Activated T-cell treated with anti-CD3 and anti-CD28 coated beads, Interleukin-2, amount 50 U/mL, for 24 hours (primary cell): ENCODE measurements at regions not wholly inside any gene's neighbourhood (a gene's known extent, or its start where the extent isn't known, plus 50 kb on each side); places are given as distances from the start of the nearest gene placed in this dataset.

Source experiments
- DNase-seq: peaks from one replicate; pipeline ENCODE4 v3.0.0-alpha.2; 2020
- H3K27ac Mint-ChIP-seq: 2 replicates; pipeline ENCODE4 v1.8.0; 2020; ENCODE audit warnings: mild to moderate bottlenecking, mixed read lengths
- H3K27me3 Mint-ChIP-seq: 2 replicates; pipeline ENCODE4 v1.8.0; 2020; ENCODE audit warnings: mixed read lengths
- H3K36me3 Mint-ChIP-seq: 2 replicates; pipeline ENCODE4 v1.8.0; 2020; ENCODE audit warnings: low read depth, mixed read lengths
- H3K4me1 Mint-ChIP-seq: 2 replicates; pipeline ENCODE4 v1.8.0; 2020; ENCODE audit warnings: low read depth, mixed read lengths
- H3K4me3 Mint-ChIP-seq: 2 replicates; pipeline ENCODE4 v1.8.0; 2020; ENCODE audit warnings: mild to moderate bottlenecking, moderate library complexity, mixed read lengths
- H3K9me3 Mint-ChIP-seq: 2 replicates; pipeline ENCODE4 v1.8.0; 2020; ENCODE audit warnings: mixed read lengths

DNA sequence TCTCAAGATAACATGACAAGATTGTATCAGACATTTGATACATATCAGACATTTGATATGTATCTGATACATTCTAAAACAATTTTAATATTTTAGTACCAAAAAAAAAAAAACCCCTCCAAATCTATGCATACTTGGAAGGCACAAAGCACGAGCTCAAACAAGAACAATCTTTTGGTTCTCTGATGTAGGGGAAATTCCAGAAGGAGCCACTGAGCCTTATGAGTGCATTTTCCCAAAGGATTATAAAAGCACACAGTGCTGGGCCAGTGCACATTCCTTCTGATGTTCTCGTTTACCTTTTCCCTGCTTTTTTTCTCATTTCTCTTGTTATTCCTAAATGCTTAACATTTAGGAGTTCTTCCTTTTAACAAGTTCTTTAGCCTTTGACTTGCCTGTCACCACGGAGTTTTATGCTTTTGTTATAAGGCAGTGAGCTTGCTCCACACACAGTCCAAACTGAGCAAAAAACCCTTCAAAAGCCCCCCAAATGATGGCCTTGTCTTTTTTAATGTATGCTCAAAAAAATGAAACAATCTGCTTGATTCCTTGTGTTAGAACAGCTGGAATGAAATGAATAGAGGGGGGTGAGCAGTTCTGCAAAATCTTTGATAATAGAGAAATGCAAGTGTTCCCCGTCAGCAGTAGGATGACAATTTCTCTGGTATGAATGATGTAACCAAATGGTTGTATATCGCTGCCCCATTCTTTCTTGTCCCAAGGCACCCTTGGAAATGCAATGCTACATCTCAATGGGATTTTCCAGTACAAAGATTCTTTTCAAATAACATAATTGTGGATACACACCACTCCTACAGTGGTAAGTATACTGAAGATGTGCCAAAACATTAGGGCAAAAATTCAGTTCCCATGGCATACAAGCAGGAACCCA, 597.2 kb upstream of the ZEB2 start:
- Mint-ChIP-seq H3K27ac (no peak overlapping the region), H3K4me1 (no peaks in the 10 kb centered on the region), H3K4me3 (no peak overlapping the region), H3K9me3 (no peaks in the 10 kb centered on the region), H3K27me3 (no peaks in the 10 kb centered on the region), H3K36me3 (no peaks in the 10 kb centered on the region)
- no peak for DNase-seq

DNA sequence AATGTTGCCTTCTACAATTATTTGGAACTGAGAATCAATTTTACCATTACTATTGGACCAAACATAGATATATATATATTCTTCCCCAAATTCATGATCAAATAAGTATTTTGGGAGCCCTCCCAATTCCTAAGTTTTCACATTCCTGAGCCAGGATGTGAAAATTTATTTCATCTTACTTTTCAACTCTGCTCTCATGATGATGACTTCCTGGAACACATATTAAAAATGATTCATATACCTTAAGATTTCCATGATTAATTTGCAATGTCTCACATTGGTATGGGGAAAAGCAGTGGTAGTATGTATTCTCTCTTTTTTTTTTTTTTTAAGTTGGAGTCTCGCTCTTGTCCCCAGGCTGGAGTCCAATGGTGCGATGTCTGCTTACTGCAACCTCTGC, 596.1 kb upstream of the ZEB2 start:
- H3K9me3 Mint-ChIP-seq: no peaks in the 10 kb centered on the region

DNA sequence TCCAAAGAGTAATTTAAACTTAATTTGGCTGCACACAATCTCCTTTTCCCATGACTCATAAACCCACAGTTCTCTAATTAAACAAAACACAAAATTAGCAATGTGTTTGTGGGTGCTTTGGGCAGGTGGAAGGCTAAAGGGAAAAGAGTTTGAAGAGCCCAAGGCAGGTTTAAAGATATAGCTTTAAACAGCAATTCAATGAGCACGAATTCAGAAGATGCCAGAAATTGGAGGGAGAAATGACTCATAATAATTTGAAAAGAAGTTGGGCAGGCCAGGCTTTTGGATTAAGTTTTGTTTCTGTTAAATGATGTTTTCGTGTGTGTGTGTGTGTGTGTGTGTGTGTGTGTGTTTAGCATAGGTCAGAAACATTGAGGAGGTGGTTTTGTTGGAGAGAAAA, 594.8 kb upstream of the ZEB2 start:
- no peaks in the 10 kb centered on the region for H3K4me1 Mint-ChIP-seq

More for the DNA sequence above, 596.1 kb upstream of the ZEB2 start:
- no peak for DNase-seq
- Mint-ChIP-seq H3K27me3 (no peaks in the 10 kb centered on the region), H3K4me1 (no peaks in the 10 kb centered on the region), H3K27ac (no peak overlapping the region), H3K36me3 (no peaks in the 10 kb centered on the region), H3K4me3 (no peak overlapping the region)

DNA sequence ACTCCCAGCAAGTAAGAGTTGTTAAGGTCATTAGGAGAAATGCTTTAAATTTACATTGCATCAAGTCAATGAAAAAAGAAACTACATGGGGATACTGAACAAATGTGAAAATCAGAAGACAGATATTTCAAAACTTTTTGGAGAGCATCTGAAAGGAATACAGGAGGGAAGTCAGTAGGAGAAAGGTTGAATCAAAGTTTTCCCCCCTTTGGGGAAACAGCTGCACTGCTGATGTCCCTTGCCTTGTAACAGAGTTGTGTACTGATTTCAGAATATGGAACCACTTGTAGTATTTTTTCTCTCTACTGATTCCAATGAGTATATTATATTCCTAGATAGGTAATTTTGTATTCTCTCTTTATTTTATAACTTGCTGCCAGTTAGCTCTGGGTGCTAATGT, 592.5 kb upstream of the ZEB2 start:
- no peak for DNase-seq
- Mint-ChIP-seq H3K27ac (no peak overlapping the region), H3K4me3 (no peak overlapping the region), H3K27me3 (no peaks in the 10 kb centered on the region), H3K9me3 (no peaks in the 10 kb centered on the region), H3K4me1 (no peaks in the 10 kb centered on the region), H3K36me3 (no peaks in the 10 kb centered on the region)

More for the DNA sequence above, 594.8 kb upstream of the ZEB2 start:
- DNase-seq: no peak
- Mint-ChIP-seq H3K4me3 (no peak overlapping the region), H3K27me3 (no peaks in the 10 kb centered on the region), H3K9me3 (no peaks in the 10 kb centered on the region), H3K36me3 (no peaks in the 10 kb centered on the region), H3K27ac (no peak overlapping the region)

DNA sequence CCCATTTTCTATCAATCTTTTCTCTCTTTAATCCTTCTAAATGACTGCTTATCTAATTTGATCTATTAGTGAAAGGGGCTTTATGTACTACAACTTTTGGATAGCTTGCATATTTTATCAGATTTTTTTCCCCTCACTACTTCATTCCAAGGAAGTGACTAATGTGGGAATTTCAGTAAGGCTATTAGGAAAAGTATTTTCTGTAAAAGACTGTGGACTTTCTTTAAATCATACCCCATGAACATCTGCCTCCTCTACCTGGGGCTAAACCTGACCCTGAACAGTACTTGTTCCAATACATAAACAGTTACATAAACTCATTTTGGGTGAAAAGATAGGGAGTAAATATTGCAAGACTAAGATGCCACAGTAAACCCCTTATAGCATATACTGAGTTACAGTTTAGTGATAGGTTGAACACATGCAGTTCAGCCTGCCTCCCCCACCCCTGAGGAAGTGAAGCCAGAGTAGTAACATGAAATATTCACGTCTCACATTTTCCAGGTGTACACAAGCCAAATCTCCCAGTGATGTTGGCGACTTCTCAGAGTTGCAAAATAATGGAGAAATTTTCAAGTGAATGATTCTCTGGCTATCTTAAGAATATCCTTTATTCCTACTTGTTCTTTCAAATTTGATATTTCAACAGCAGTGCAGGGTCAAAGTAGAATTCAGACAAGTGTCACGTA, 590.9 kb upstream of the ZEB2 start:
- no peak overlapping the region for H3K27ac Mint-ChIP-seq
- H3K9me3 Mint-ChIP-seq: no peaks in the 10 kb centered on the region
- H3K4me1 Mint-ChIP-seq: no peaks in the 10 kb centered on the region
- H3K27me3 Mint-ChIP-seq: no peaks in the 10 kb centered on the region
- H3K36me3 Mint-ChIP-seq: no peaks in the 10 kb centered on the region
- DNase-seq: no peak
- H3K4me3 Mint-ChIP-seq: no peak overlapping the region

DNA sequence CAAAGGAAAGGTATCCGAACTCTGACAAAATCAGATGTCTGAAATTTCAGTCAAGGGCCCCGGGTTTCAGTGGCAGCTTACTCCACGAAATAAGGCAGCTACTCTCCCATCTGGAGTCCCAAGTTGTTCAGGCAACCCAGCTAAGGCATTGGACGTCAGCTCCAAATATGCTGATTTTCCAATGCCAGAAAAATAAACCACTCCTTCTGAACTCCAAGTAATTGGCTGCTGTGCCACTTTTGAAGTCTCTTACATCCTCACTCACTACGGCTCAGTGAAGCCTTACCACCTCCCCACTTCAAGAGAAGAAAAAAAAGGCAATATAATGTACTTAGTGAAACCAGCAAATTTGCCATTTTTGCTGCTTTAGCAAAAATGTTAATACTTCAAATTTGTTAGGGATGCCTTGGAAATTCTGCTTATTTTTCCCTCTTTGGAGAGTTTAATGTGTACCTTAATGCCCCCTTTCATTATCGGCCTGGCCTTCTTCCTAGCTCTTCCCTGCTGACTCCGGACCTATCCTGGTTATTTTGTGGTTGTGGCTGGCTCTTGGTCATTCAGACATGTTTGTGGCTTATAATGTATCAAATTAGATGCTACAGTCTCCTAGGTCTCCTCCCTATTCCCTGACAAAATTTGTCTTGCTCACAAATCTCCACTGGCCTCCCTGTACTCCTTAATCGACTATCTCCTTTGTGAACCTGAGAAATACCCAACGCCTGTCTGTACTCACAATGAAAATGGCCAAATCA, 589.2 kb upstream of the ZEB2 start:
- H3K4me3 Mint-ChIP-seq: no peak overlapping the region
- H3K9me3 Mint-ChIP-seq: no peaks in the 10 kb centered on the region
- H3K27me3 Mint-ChIP-seq: no peaks in the 10 kb centered on the region
- no peaks in the 10 kb centered on the region for H3K4me1 Mint-ChIP-seq
- H3K27ac Mint-ChIP-seq: no peak overlapping the region
- no peaks in the 10 kb centered on the region for H3K36me3 Mint-ChIP-seq
- DNase-seq: no peak

DNA sequence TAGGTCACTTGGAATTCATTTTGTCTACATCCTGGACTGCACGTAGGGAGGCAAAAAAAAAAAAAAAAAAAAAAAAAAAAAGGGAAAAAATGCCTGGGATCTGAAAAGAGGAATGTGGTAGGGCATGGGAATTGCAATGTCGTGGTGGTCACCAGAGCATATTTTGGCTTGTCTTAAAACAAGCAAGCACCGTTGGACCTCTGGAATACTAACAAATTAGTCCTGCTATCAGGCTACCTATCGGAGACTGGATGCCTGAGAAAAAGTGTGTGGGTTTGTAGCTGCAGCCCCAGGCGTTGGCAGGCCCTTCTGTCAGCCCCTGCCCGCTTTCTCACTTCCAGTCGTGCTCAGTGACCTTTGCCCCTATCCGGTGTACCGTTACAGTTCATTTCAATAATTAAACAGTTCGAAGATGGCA, 588.5 kb upstream of the ZEB2 start:
- Mint-ChIP-seq H3K4me1 (no peaks in the 10 kb centered on the region), H3K9me3 (no peaks in the 10 kb centered on the region), H3K36me3 (no peaks in the 10 kb centered on the region), H3K4me3 (no peak overlapping the region), H3K27ac (no peak overlapping the region), H3K27me3 (no peaks in the 10 kb centered on the region)
- no peak for DNase-seq

DNA sequence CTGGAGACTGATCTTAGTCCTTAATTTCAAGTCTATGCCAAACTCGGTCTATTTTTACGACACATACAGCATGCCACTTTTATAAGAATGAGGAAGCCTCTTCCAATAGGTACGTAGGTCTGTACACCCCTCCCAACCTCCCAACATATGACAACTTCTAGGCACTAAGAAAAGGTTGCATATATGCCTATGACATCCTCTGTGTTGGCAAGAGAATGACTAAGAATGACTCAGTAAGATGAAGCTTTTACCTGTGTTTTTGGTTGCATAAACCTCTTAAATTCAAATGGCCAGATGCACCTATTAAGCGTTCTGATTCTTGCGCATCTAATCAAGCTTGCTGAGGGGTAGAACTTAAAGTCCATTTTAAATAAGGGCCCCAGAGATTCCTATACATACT, 586.4 kb upstream of the ZEB2 start:
- H3K4me1 Mint-ChIP-seq: no peaks in the 10 kb centered on the region
- H3K9me3 Mint-ChIP-seq: no peaks in the 10 kb centered on the region
- no peaks in the 10 kb centered on the region for H3K36me3 Mint-ChIP-seq
- no peak overlapping the region for H3K27ac Mint-ChIP-seq
- no peaks in the 10 kb centered on the region for H3K27me3 Mint-ChIP-seq
- H3K4me3 Mint-ChIP-seq: no peak overlapping the region
- no peak for DNase-seq

DNA sequence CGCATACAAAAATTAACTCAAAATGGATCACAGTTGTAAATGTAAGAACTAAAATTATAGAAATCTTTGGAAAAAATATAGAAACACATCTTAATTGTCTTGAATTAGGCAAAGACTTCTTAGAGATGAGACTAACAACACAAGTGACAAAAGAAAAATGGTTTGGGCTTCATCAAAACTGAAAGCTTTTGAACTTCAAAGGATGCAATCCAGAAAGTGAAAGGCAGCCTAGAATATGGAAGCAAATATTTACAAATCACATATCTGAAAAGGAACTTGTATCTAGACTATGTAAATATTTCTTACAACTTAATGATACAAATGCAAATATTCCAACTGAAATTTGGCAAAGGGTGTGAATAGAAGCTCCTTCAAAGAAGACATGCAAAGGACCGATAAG, 582.8 kb upstream of the ZEB2 start:
- no peak for DNase-seq
- Mint-ChIP-seq H3K27me3 (no peaks in the 10 kb centered on the region), H3K36me3 (no peaks in the 10 kb centered on the region), H3K27ac (no peak overlapping the region), H3K4me3 (no peak overlapping the region), H3K9me3 (no peaks in the 10 kb centered on the region), H3K4me1 (no peaks in the 10 kb centered on the region)

DNA sequence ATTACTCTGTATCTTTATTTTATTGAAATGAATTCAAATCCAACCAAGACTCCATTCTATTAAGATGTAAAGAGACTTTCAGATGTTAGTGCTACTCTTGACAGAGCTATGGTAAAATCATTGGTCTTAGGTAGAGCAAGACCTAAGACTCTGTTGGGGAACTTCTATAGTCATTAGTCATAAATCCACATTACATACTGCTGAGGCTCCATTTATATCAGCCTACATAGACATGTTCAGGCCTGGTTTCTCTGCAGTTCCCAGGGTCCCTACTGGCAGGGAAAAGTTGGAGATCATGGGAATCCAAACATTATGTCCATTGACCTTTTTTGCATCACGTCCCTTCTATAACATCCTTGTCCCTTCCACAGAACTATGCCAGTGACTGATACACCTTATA, 580.4 kb upstream of the ZEB2 start:
- Mint-ChIP-seq H3K27me3 (no peaks in the 10 kb centered on the region), H3K27ac (no peak overlapping the region), H3K4me3 (no peak overlapping the region), H3K36me3 (no peaks in the 10 kb centered on the region), H3K4me1 (no peaks in the 10 kb centered on the region), H3K9me3 (no peaks in the 10 kb centered on the region)
- DNase-seq: no peak

DNA sequence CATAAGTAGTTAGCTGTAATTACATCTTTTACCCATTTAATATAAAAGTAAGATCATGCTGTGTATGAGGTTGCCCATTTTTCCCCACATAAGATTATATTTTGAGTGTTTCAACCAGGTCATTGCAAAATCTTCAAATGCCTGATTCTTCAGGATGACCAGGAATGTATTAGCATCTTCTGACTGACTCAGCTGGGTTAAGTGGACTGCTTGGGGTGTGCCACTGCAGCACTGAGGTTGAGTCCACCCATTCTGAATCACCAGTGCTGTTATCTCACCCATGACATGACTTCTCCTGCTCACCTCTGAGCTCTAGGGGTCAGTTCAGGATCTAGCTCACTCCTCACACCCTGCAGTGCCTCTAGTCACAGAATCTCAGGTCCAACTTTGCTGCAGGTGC, 576.7 kb upstream of the ZEB2 start:
- no peaks in the 10 kb centered on the region for H3K27me3 Mint-ChIP-seq
- no peaks in the 10 kb centered on the region for H3K36me3 Mint-ChIP-seq
- H3K4me3 Mint-ChIP-seq: no peak overlapping the region
- no peak for DNase-seq
- no peak overlapping the region for H3K27ac Mint-ChIP-seq
- no peaks in the 10 kb centered on the region for H3K4me1 Mint-ChIP-seq
- H3K9me3 Mint-ChIP-seq: no peaks in the 10 kb centered on the region

DNA sequence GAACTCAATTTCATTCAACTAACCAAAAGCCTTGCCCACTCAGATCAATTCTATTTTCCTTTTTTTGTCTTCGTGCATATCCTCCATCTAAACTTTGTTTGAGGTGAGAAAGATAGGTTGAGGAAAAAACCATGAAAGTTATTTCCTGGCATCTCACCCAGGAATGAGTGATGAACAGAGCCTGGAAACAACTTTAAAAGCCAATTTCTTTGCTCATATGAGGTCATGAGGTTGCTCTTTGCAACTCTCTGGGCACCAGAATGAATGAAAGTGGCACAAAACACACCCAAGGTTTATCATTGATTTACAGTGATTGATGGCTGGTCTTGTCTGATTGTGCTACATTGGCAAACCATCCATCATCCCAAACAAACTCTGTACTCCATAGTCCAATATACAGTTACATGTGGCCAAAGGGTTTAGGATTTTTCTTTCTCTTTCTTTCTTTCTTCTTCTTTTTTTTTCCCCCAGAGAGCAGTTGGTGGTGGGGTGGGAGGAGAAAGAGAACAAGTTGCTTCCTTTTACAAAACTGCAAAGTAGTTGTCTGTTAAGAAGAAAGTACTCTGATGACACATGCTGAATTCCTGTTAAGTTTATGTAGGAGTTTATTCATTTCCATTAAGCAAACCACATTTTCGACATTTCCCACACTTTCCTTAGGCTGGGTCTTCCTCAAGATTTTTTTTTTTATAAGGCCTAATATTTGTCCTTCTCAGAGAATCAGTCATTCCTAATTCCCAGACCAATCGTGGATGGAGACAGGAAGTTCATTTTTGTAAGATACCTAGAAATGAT, 575.9 kb upstream of the ZEB2 start:
- Mint-ChIP-seq H3K36me3 (no peaks in the 10 kb centered on the region), H3K27me3 (no peaks in the 10 kb centered on the region), H3K27ac (no peak overlapping the region), H3K4me3 (no peak overlapping the region), H3K4me1 (no peaks in the 10 kb centered on the region), H3K9me3 (no peaks in the 10 kb centered on the region)
- DNase-seq: no peak

DNA sequence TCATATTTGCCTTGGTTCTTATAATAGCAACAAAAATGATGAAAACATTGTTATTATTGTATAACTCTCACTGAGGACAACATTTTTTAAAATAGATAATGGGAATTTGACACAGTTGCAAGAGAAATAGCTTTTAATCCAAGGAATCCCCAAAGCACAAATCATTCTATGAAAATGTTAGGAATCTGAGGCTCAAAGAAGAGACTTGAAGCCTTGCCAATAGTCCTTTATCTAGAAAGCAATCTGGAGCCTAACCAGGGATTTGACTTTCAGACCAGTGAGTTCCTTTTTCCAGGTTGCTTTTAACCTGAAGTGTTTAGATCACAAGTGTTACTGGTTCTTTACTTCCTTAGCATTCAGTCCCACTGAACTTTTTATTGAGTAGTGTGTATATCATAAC, 574.5 kb upstream of the ZEB2 start:
- H3K4me1 Mint-ChIP-seq: no peaks in the 10 kb centered on the region
- H3K4me3 Mint-ChIP-seq: no peak overlapping the region
- no peak for DNase-seq
- no peaks in the 10 kb centered on the region for H3K27me3 Mint-ChIP-seq
- no peaks in the 10 kb centered on the region for H3K36me3 Mint-ChIP-seq
- H3K9me3 Mint-ChIP-seq: no peaks in the 10 kb centered on the region
- no peak overlapping the region for H3K27ac Mint-ChIP-seq

DNA sequence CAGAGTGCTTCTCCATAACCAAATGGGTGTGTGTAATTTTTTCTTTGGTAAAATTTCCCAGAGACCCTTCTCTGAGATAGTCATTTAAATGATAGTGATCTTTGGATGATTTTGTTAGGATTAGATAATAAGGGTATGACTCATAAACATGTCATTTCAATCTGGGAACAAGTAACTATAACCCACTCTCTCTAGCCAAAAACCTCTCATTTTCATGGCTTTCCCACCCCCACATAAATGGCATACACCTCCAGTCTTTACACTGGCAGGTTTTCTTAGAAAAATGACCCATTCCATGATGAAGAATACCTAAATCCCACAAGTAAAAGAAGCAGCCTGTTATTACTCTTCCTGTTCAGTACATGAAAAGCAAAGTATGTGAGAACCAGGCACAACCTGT, 572.0 kb upstream of the ZEB2 start:
- Mint-ChIP-seq H3K27me3 (no peaks in the 10 kb centered on the region), H3K27ac (no peak overlapping the region), H3K4me1 (no peaks in the 10 kb centered on the region), H3K9me3 (no peaks in the 10 kb centered on the region), H3K36me3 (no peaks in the 10 kb centered on the region), H3K4me3 (no peak overlapping the region)
- no peak for DNase-seq
